HEK293 (cell line): ENCODE measurements at regions not wholly inside any gene's neighbourhood (a gene's known extent, or its start where the extent isn't known, plus 50 kb on each side); places are given as distances from the start of the nearest gene placed in this dataset.

ENCODE experiments used
- CTCF ChIP-seq: fragments of 450-650 bp; formaldehyde crosslinking; IDR thresholded peaks from 2 replicates; pipeline ENCODE4 v1.5.1; 2016; ENCODE audit warnings: missing biosample characterization, missing genetic modification characterization
- GFI1B ChIP-seq: fragments of 450-650 bp; formaldehyde crosslinking; IDR thresholded peaks from 2 replicates; pipeline ENCODE4 v1.5.1; 2016; ENCODE audit warnings: missing biosample characterization, missing genetic modification characterization
- OSR2 ChIP-seq: fragments of 450-650 bp; formaldehyde crosslinking; IDR thresholded peaks from 2 replicates; pipeline ENCODE4 v1.5.1; 2016; ENCODE audit warnings: missing biosample characterization, missing genetic modification characterization
- SETDB1 ChIP-seq: IDR thresholded peaks from one replicate; pipeline ENCODE4 v1.6.1; 2017; ENCODE audit warnings: mild to moderate bottlenecking, low read length, moderate library complexity, mixed read lengths; ENCODE audit not compliant: insufficient read length
- TCF7L2 ChIP-seq: IDR thresholded peaks from 2 replicates; pipeline ENCODE4 v1.6.1; 2011; ENCODE audit warnings: low read depth, mild to moderate bottlenecking, inconsistent platforms, low read length, moderate library complexity, borderline replicate concordance
- ZBTB7A ChIP-seq: fragments of 450-650 bp; formaldehyde crosslinking; IDR thresholded peaks from 2 replicates; pipeline ENCODE4 v1.5.1; 2016; ENCODE audit warnings: low read depth, missing biosample characterization, missing genetic modification characterization
- ZNF169 ChIP-seq: fragments of 450-650 bp; formaldehyde crosslinking; IDR thresholded peaks from 2 replicates; pipeline ENCODE4 v1.5.1; 2016; ENCODE audit warnings: missing biosample characterization, missing genetic modification characterization
- ZNF624 ChIP-seq: fragments of 450-650 bp; formaldehyde crosslinking; IDR thresholded peaks from 2 replicates; pipeline ENCODE4 v1.5.1; 2017; ENCODE audit warnings: missing biosample characterization, missing genetic modification characterization
- ZNF626 ChIP-seq: fragments of 450-650 bp; sonication (Bioruptor Pico); formaldehyde crosslinking; IDR thresholded peaks from 2 replicates; pipeline ENCODE4 v1.5.1; 2018; ENCODE audit warnings: missing biosample characterization, missing genetic modification characterization, inconsistent platforms
- ZNF776 ChIP-seq: fragments of 450-650 bp; formaldehyde crosslinking; IDR thresholded peaks from 2 replicates; pipeline ENCODE4 v1.5.0; 2017; ENCODE audit warnings: missing biosample characterization, missing genetic modification characterization, borderline replicate concordance
- ZXDB ChIP-seq: fragments of 450-650 bp; formaldehyde crosslinking; IDR thresholded peaks from 2 replicates; pipeline ENCODE4 v1.5.1; 2016; ENCODE audit warnings: missing biosample characterization, missing genetic modification characterization
- TF ChIP-seq, protein P1 (sequence below): fragments of 450-650 bp; formaldehyde crosslinking; IDR thresholded peaks from 2 replicates; pipeline ENCODE4 v1.5.1; 2016; ENCODE audit warnings: missing biosample characterization, missing genetic modification characterization

GRCh38 chr10:131698986-131699385 lies 201.8 kb upstream of the PPP2R2D start:
- TF ChIP-seq SETDB1: no peak
- no peak for TF ChIP-seq ZNF626 (tag by site-specific recombination)
- TF ChIP-seq, protein P1, sequence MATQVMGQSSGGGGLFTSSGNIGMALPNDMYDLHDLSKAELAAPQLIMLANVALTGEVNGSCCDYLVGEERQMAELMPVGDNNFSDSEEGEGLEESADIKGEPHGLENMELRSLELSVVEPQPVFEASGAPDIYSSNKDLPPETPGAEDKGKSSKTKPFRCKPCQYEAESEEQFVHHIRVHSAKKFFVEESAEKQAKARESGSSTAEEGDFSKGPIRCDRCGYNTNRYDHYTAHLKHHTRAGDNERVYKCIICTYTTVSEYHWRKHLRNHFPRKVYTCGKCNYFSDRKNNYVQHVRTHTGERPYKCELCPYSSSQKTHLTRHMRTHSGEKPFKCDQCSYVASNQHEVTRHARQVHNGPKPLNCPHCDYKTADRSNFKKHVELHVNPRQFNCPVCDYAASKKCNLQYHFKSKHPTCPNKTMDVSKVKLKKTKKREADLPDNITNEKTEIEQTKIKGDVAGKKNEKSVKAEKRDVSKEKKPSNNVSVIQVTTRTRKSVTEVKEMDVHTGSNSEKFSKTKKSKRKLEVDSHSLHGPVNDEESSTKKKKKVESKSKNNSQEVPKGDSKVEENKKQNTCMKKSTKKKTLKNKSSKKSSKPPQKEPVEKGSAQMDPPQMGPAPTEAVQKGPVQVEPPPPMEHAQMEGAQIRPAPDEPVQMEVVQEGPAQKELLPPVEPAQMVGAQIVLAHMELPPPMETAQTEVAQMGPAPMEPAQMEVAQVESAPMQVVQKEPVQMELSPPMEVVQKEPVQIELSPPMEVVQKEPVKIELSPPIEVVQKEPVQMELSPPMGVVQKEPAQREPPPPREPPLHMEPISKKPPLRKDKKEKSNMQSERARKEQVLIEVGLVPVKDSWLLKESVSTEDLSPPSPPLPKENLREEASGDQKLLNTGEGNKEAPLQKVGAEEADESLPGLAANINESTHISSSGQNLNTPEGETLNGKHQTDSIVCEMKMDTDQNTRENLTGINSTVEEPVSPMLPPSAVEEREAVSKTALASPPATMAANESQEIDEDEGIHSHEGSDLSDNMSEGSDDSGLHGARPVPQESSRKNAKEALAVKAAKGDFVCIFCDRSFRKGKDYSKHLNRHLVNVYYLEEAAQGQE (tag by site-specific recombination): no peak
- no peak for TF ChIP-seq ZNF776 (tag by site-specific recombination)
- TF ChIP-seq CTCF (tag by site-specific recombination): no peak
- no peak for TF ChIP-seq ZBTB7A (tag by site-specific recombination)
- TF ChIP-seq ZNF169 (tag by site-specific recombination): no peak
- no peak for TF ChIP-seq OSR2 (tag by site-specific recombination)
- TF ChIP-seq ZNF624 (tag by site-specific recombination): no peak
- no peak for TF ChIP-seq ZXDB (tag by site-specific recombination)
- no peak for TF ChIP-seq GFI1B
- no peak for TF ChIP-seq TCF7L2
